ENCODE measurements at regions not wholly inside any gene's neighbourhood (a gene's known extent, or its start where the extent isn't known, plus 50 kb on each side); places are given as distances from the start of the nearest gene placed in this dataset.

DNA sequence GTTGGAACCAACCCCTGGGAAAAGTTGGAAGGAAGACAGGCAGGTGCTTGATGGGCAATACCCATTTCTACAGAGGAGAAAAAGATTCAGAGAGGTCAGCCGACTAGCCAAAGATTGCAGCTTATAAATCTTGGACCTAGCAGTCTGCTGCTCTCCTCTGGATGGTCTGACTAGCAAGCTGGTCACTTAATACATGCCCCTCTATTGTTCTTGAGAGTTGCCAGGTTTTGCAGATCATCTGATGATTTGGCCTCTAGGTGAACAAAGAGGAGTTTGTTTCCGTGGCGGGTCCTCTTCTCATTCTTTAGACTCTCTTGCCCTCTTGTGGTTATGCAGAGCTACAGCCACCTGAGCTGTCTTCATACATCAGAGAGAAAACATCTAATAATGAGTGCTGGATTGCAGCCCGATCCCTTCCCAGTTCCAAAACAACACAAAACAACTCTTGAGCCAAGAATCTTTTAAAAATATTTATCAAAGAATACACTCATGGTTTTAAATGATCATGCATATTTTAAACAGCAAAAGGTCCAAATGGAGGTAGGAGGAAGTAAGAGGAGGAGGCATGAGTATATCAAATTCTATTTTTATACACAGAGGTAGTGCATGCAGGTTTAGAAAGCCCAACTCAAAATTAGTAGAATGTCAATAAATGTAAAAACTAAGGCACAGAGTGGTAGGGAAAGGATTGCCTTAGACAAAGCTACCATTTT lies 115.7 kb downstream of the SLC30A10 start (continued):
- TF ChIP-seq, protein P1, sequence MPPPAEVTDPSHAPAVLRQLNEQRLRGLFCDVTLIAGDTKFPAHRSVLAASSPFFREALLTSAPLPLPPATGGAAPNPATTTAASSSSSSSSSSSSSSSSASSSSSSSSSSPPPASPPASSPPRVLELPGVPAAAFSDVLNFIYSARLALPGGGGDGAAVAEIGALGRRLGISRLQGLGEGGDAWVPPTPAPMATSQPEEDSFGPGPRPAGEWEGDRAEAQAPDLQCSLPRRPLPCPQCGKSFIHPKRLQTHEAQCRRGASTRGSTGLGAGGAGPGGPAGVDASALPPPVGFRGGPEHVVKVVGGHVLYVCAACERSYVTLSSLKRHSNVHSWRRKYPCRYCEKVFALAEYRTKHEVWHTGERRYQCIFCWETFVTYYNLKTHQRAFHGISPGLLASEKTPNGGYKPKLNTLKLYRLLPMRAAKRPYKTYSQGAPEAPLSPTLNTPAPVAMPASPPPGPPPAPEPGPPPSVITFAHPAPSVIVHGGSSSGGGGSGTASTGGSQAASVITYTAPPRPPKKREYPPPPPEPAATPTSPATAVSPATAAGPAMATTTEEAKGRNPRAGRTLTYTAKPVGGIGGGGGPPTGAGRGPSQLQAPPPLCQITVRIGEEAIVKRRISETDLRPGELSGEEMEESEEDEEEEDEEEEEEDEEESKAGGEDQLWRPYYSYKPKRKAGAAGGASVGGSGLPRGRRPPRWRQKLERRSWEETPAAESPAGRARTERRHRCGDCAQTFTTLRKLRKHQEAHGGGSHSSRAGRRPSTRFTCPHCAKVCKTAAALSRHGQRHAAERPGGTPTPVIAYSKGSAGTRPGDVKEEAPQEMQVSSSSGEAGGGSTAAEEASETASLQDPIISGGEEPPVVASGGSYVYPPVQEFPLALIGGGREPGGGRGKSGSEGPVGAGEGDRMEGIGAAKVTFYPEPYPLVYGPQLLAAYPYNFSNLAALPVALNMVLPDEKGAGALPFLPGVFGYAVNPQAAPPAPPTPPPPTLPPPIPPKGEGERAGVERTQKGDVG (CRISPR knock-in tag; IDR thresholded peaks at IDR 0.05; ENCODE audit: borderline replicate concordance): no peak
- TF ChIP-seq RAD21 (CRISPR knock-in tag; IDR thresholded peaks at IDR 0.05): peak; percentile 71; the same call in 1 of the 2 replicates
- no peak for TF ChIP-seq SOX6 (IDR thresholded peaks at IDR 0.05)
- TF ChIP-seq SOX6 (CRISPR knock-in tag; IDR thresholded peaks at IDR 0.05): peak; percentile 46; the same call in 1 of the 2 replicates

DNA sequence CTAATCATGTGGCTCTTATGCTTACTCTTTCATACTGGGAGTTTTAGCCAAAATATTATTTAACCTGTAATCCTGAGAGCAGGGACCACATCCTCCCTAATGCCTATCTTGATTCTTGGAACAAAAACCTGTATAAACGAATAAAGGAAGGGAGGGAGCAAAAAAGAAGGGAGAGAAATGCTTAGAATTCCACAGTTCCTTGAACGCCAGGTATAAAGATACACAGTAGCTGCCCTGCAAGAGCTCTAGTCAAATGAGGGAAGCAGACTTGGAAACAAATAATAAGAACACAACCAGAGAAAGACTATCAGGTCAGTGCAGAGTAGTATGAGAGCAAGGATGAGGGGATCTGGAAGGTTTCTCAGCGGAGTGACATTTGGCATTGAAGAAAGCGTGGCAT lies 116.3 kb downstream of the SLC30A10 start:
- no peak overlapping the region for H3K27ac ChIP-seq (ENCODE audit: extremely low read length, insufficient read depth, low read length)
- intact Hi-C loops (cut with micrococcal nuclease; ENCODE audit: unreplicated experiment): loop anchor here (1.0 to 10.0 kb wide), 8 partner anchors 147 to 1482 kb away; no protein-coding TSS in a partner anchor
- ChIA-PET CTCF (ENCODE audit: low intra/inter-chr PET ratio, low total read pairs) (interaction anchor here (1.1 to 1.8 kb wide), 2 partner anchors 1473 to 1482 kb away, joined by 3 to 8 read pairs; no protein-coding TSS in a partner anchor), POLR2A (no interaction called here)
- peaks cover 5% of the 10 kb centered on the region; the same call in 1 of the 2 replicates for H3K4me1 ChIP-seq (ENCODE audit: insufficient read depth, low read length)
- H2AFZ ChIP-seq (ENCODE audit: low read length): no peak overlapping the region
- FAIRE-seq (no peak), DNase-seq (ENCODE audit: low spot score) (no peak), ATAC-seq (peak; percentile 18; the same call in 1 of the 3 replicates)
- H3K9me3 ChIP-seq (ENCODE audit: low read length): no peaks in the 10 kb centered on the region
- H3K9ac ChIP-seq (ENCODE audit: insufficient read depth, low read depth, low read length): no peak overlapping the region
- no peaks in the 10 kb centered on the region for H3K36me3 ChIP-seq (replicated peaks in 1 of 2; ENCODE audit: control insufficient read depth in 1 of 2, insufficient read depth in 2 of 2, low read length in 2 of 2)
- in situ Hi-C loops (cut with HindIII; ENCODE audit: extremely low pct_ligation_motif_present, low pct_unique_long_range_greater_than_20kb): loop anchor here (10.0 kb wide), 1 partner anchor 1467 kb away; the partner anchor contains the start of gene TGFB2
- H4K20me1 ChIP-seq (ENCODE audit: insufficient read depth, low read length): no peaks in the 10 kb centered on the region
- BruUV-seq (replicated peaks): no TSS peak
- no peak overlapping the region for H3K4me3 ChIP-seq (replicated peaks in 1 of 3; ENCODE audit: insufficient read depth in 1 of 3, low read depth in 2 of 3, low read length in 3 of 3)
- no peaks in the 10 kb centered on the region for H3K79me2 ChIP-seq (ENCODE audit: insufficient read depth, low read length)
- H3K4me2 ChIP-seq (ENCODE audit: low read depth, low read length): no peak overlapping the region
- no peaks in the 10 kb centered on the region; a peak in 1 of 5 replicates for H3K27me3 ChIP-seq (ENCODE audit: control insufficient read depth in 1 of 2, insufficient read depth in 2 of 2, low read length in 2 of 2)
- 41% methylated on average over 4 of the region's 4 CpGs for WGBS (ENCODE audit: low lambda C conversion rate)
- TF ChIP-seq RBM22 (optimal IDR thresholded peaks at IDR 0.05; ENCODE audit: low read length): no peak
- TF ChIP-seq ZNF75D (CRISPR knock-in tag; IDR thresholded peaks at IDR 0.05; ENCODE audit: borderline replicate concordance): no peak
- TF ChIP-seq MTA3 (CRISPR knock-in tag; IDR thresholded peaks at IDR 0.05): no peak
- TF ChIP-seq JUNB (CRISPR knock-in tag; IDR thresholded peaks at IDR 0.05; ENCODE audit: borderline replicate concordance): no peak
- TF ChIP-seq NFYB (CRISPR knock-in tag; IDR thresholded peaks at IDR 0.05): no peak
- no peak for TF ChIP-seq ZNF546 (CRISPR knock-in tag; conservative IDR thresholded peaks at IDR 0.05)
- no peak for TF ChIP-seq FOXJ3 (CRISPR knock-in tag; IDR thresholded peaks at IDR 0.05; ENCODE audit: borderline replicate concordance)
- no peak for TF ChIP-seq ZC3H13 (CRISPR knock-in tag; IDR thresholded peaks at IDR 0.05)
- TF ChIP-seq EEA1 (CRISPR knock-in tag; IDR thresholded peaks at IDR 0.05; ENCODE audit: borderline replicate concordance): no peak
- no peak for TF ChIP-seq ZNF136 (CRISPR knock-in tag; IDR thresholded peaks at IDR 0.05; ENCODE audit: low read depth)
- TF ChIP-seq KLF11 (CRISPR knock-in tag; IDR thresholded peaks at IDR 0.05): no peak
- no peak for TF ChIP-seq MTF1 (CRISPR knock-in tag; IDR thresholded peaks at IDR 0.05)
- no peak for TF ChIP-seq ZNF792 (CRISPR knock-in tag; IDR thresholded peaks at IDR 0.05)
- TF ChIP-seq, protein P2, sequence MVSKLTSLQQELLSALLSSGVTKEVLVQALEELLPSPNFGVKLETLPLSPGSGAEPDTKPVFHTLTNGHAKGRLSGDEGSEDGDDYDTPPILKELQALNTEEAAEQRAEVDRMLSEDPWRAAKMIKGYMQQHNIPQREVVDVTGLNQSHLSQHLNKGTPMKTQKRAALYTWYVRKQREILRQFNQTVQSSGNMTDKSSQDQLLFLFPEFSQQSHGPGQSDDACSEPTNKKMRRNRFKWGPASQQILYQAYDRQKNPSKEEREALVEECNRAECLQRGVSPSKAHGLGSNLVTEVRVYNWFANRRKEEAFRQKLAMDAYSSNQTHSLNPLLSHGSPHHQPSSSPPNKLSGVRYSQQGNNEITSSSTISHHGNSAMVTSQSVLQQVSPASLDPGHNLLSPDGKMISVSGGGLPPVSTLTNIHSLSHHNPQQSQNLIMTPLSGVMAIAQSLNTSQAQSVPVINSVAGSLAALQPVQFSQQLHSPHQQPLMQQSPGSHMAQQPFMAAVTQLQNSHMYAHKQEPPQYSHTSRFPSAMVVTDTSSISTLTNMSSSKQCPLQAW (CRISPR knock-in tag; IDR thresholded peaks at IDR 0.05): no peak
- TF ChIP-seq FOXO1 (CRISPR knock-in tag; IDR thresholded peaks at IDR 0.05): no peak

Measured in HepG2 (cell line).